Endothelial cell of umbilical vein (primary cell): ENCODE measurements at regions not wholly inside any gene's neighbourhood (a gene's known extent, or its start where the extent isn't known, plus 50 kb on each side); places are given as distances from the start of the nearest gene placed in this dataset.

Experiments
- BruUV-seq: library from RNA; stranded (reverse); fragments of 400-500 nt; replicated peaks from 2 replicates; lab custom pipeline; 2021; lab: Mats Ljungman, UMichigan
- CTCF ChIA-PET: fragments of 300-600, 350-600 bp; sonication (Branson Sonifier 250); formaldehyde crosslinking; loops from one replicate; lab custom pipeline; 2021; ENCODE audit warnings: antibody characterized with exemption, inconsistent platforms; lab: Charles Lee
- POLR2A ChIA-PET: fragments of 300-600, 350-600 bp; sonication (Branson Sonifier 250); formaldehyde crosslinking; loops from one replicate; lab custom pipeline; 2021; ENCODE audit warnings: antibody characterized with exemption, inconsistent platforms; lab: Charles Lee
- DNase-seq: peaks from one replicate; pipeline ENCODE4 v3.0.0-alpha.2; 2011; ENCODE audit warnings: low read depth, low spot score
- FAIRE-seq: peaks from 2 replicates; lab custom pipeline; 2011; peaks lifted over from hg19 to GRCh38; lab: Jason Lieb, UNC
- H2AFZ ChIP-seq: 2 replicates; pipeline ENCODE4 v1.6.0; 2012; ENCODE audit warnings: low read depth, low read length, control low read depth, inconsistent platforms
- H3K27ac ChIP-seq: 2 replicates; pipeline ENCODE4 v1.5.1; 2011; ENCODE audit warnings: low read depth, mild to moderate bottlenecking, control low read depth, low read length, moderate library complexity; ENCODE audit not compliant: insufficient read depth
- H3K27me3 ChIP-seq, 2 experiments: 2 replicates each; pipeline versions ENCODE4 v1.6.0 to v1.6.1; 2011; ENCODE audit warnings: low read length in 2 of 2, mixed read lengths in 1 of 2; ENCODE audit not compliant: control insufficient read depth in 2 of 2, insufficient read depth in 2 of 2
- H3K36me3 ChIP-seq, 2 experiments: 2 replicates in 1 of 2; 3 replicates in 1 of 2; pipeline ENCODE4 v1.5.1; 2011; ENCODE audit warnings: low read length in 2 of 2, mild to moderate bottlenecking in 1 of 2, moderate library complexity in 1 of 2; ENCODE audit not compliant: control insufficient read depth in 2 of 2, insufficient read depth in 2 of 2; ENCODE audit errors: extremely low read depth in 1 of 2
- H3K4me1 ChIP-seq: 3 replicates; pipeline ENCODE4 v1.5.1; 2011; ENCODE audit warnings: mild to moderate bottlenecking, low read length; ENCODE audit not compliant: control insufficient read depth, insufficient read depth; ENCODE audit errors: extremely low read depth
- H3K4me2 ChIP-seq: 2 replicates; pipeline ENCODE4 v1.6.1; 2011; ENCODE audit warnings: low read length, control low read depth, mixed read lengths; ENCODE audit not compliant: insufficient read depth
- H3K4me3 ChIP-seq, 3 experiments: fragments of 200-600 bp in 1 of 3; sonication (generic), shearing (Covaris generic) in 1 of 3; replicated peaks in 1 of 3; 2 replicates each; pipeline ENCODE4 v1.5.1; 2011 to 2016; ENCODE audit warnings: control low read depth in 3 of 3, low read length in 3 of 3, mild to moderate bottlenecking in 2 of 3, inconsistent platforms in 1 of 3, low read depth in 1 of 3, moderate library complexity in 1 of 3; ENCODE audit not compliant: insufficient read depth in 1 of 3
- H3K79me2 ChIP-seq: 2 replicates; pipeline ENCODE4 v1.6.0; 2012; ENCODE audit warnings: low read length, inconsistent platforms; ENCODE audit not compliant: control insufficient read depth, insufficient read depth
- H3K9ac ChIP-seq: replicated peaks from 2 replicates; pipeline ENCODE3; 2011; ENCODE audit warnings: low read length, control low read depth; ENCODE audit not compliant: insufficient read depth; ENCODE audit errors: extremely low read depth
- H3K9me1 ChIP-seq: replicated peaks from 3 replicates; pipeline ENCODE4 v1.6.0; 2011; ENCODE audit warnings: mild to moderate bottlenecking, low read length; ENCODE audit not compliant: control insufficient read depth, insufficient read depth; ENCODE audit errors: extremely low read depth
- H3K9me3 ChIP-seq: replicated peaks from 2 replicates; pipeline ENCODE4 v1.5.1; 2012; ENCODE audit warnings: low read length, inconsistent platforms; ENCODE audit not compliant: control insufficient read depth, insufficient read depth
- H4K20me1 ChIP-seq: replicated peaks from 2 replicates; pipeline ENCODE3; 2011; ENCODE audit warnings: mild to moderate bottlenecking, low read length; ENCODE audit not compliant: control insufficient read depth, insufficient read depth; ENCODE audit errors: extremely low read depth
- FOS ChIP-seq: IDR thresholded peaks from 2 replicates; pipeline ENCODE4 v1.6.1; 2011; ENCODE audit warnings: mild to moderate bottlenecking, low read length, moderate library complexity, borderline replicate concordance; ENCODE audit not compliant: insufficient read depth
- GATA2 ChIP-seq: IDR thresholded peaks from 2 replicates; pipeline ENCODE4 v1.7.0; 2011; ENCODE audit warnings: low read depth, mild to moderate bottlenecking, moderate library complexity, mixed read lengths, low read length; ENCODE audit not compliant: insufficient read length, insufficient read depth
- MYC ChIP-seq: IDR thresholded peaks from one replicate; pipeline ENCODE4 v1.6.1; 2011; ENCODE audit warnings: mild to moderate bottlenecking, low read depth, low read length
- POLR2A ChIP-seq: IDR thresholded peaks from 2 replicates; pipeline ENCODE4 v1.6.1; 2012; ENCODE audit warnings: low read depth, mild to moderate bottlenecking, control low read depth, low read length
- POLR2AphosphoS5 ChIP-seq: IDR thresholded peaks from 2 replicates; pipeline ENCODE4 v1.6.1; 2012; ENCODE audit warnings: low read depth, mild to moderate bottlenecking, control low read depth, low read length, moderate library complexity; ENCODE audit not compliant: insufficient read depth
- dilution Hi-C: fragments of 300-500 bp; cut with MboI; formaldehyde crosslinking; loops from one replicate; pipeline ENCODE4 v1.15.0; 2019; ENCODE audit warnings: low sequenced_read_pairs; ENCODE audit not compliant: extremely low pct_ligation_motif_present
- intact Hi-C: fragments of 100-400 bp; cut with micrococcal nuclease; formaldehyde crosslinking; loops from one replicate; pipeline ENCODE4 v1.10.0; 2022
- TF ChIP-seq, protein P1 (sequence below): IDR thresholded peaks from 2 replicates; pipeline ENCODE4 v1.6.1; 2011; ENCODE audit not compliant: insufficient read depth, insufficient read length
- TF ChIP-seq, protein P2 (sequence below), 2 donors: IDR thresholded peaks; 1 replicate in 1 of 2; 2 replicates in 1 of 2; pipeline ENCODE4 v1.5.1; 2011; ENCODE audit warnings: low read length in 2 of 2, mild to moderate bottlenecking in 2 of 2, moderate library complexity in 2 of 2, control low read depth in 1 of 2, inconsistent platforms in 1 of 2, low read depth in 1 of 2; ENCODE audit not compliant: insufficient read depth in 1 of 2; ENCODE audit errors: extremely low read depth in 1 of 2

DNA sequence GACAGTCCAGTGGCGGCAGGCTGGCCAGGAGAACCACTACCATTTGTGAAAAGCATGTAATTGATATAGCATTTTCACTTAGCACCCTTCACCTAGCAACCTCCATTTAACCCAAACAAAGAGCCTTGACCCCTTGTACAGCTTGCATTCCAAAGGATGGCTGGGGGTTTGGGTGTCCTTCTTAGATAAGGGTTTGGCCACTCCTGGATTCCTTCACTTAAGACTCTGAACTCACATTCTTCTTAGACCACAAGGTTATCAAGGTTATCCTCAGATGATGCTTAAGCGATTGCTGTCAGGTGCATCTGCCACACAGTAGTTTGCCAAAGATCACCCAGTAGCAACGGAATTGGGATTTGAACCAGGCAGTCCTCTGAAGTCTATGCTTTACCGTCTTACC is 102.8 kb downstream of the ZNF664 start:
- TF ChIP-seq POLR2A = no peak
- TF ChIP-seq, protein P1, sequence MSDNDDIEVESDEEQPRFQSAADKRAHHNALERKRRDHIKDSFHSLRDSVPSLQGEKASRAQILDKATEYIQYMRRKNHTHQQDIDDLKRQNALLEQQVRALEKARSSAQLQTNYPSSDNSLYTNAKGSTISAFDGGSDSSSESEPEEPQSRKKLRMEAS = no peak
- no peak for TF ChIP-seq FOS
- TF ChIP-seq GATA2 = no peak
- TF ChIP-seq MYC = no peak
- TF ChIP-seq, protein P2, sequence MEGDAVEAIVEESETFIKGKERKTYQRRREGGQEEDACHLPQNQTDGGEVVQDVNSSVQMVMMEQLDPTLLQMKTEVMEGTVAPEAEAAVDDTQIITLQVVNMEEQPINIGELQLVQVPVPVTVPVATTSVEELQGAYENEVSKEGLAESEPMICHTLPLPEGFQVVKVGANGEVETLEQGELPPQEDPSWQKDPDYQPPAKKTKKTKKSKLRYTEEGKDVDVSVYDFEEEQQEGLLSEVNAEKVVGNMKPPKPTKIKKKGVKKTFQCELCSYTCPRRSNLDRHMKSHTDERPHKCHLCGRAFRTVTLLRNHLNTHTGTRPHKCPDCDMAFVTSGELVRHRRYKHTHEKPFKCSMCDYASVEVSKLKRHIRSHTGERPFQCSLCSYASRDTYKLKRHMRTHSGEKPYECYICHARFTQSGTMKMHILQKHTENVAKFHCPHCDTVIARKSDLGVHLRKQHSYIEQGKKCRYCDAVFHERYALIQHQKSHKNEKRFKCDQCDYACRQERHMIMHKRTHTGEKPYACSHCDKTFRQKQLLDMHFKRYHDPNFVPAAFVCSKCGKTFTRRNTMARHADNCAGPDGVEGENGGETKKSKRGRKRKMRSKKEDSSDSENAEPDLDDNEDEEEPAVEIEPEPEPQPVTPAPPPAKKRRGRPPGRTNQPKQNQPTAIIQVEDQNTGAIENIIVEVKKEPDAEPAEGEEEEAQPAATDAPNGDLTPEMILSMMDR (IDR thresholded peaks at IDR 0.05; ENCODE audit: extremely low read depth in 1 of 2, insufficient read depth in 1 of 2, low read depth in 1 of 2, low read length in 2 of 2) = no peak
- TF ChIP-seq POLR2AphosphoS5 = no peak
- Histone ChIP-seq H3K36me3 (no peaks in the 10 kb centered on the region), H3K4me2 (no peak overlapping the region), H3K9ac (no peak overlapping the region), H3K79me2 (no peaks in the 10 kb centered on the region), H3K27ac (no peak overlapping the region), H3K9me3 (no peaks in the 10 kb centered on the region), H3K4me1 (peaks cover 10% of the 10 kb centered on the region), H3K9me1 (no peaks in the 10 kb centered on the region), H3K27me3 (peaks cover 0 to 2% of the 10 kb centered on the region in 2 experiments), H2AFZ (no peak overlapping the region), H3K4me3 (no peak overlapping the region), H4K20me1 (no peaks in the 10 kb centered on the region)
- intact Hi-C loops = no loop called here
- dilution Hi-C loops = no loop called here
- no TSS peak for BruUV-seq
- FAIRE-seq (no peak), DNase-seq (no peak)
- ChIA-PET CTCF (interaction anchor here (1.2 to 1.6 kb wide), 2 partner anchors 10 to 22 kb away, joined by 3 to 4 read pairs; no protein-coding TSS in a partner anchor), POLR2A (no interaction called here)

DNA sequence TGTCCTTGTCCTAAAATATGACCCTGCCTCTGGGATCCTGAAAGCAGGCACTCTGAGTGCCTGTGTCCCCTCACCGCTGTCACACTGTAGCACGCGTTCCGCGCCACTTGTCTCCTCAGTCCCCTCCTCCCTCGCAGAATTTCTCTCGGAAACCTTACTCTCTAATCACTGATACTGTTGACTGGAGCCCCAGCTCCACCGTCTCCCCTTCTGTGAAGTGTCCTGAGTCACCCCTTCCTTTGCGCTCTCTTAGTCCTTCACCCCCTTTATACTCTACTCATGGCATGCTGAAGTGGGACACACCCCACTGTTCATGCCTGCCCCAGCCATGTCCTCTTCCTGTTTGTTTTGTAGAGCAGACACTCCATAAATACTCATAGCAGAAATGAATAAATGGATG is 104.7 kb downstream of the ZNF664 start:
- Histone ChIP-seq H3K9ac (no peak overlapping the region), H3K9me1 (no peaks in the 10 kb centered on the region), H3K4me2 (no peak overlapping the region), H3K4me3 (no peak overlapping the region), H4K20me1 (no peaks in the 10 kb centered on the region), H2AFZ (no peak overlapping the region), H3K36me3 (no peaks in the 10 kb centered on the region), H3K27me3 (no peaks in the 10 kb centered on the region), H3K27ac (no peak overlapping the region), H3K79me2 (no peaks in the 10 kb centered on the region), H3K9me3 (no peaks in the 10 kb centered on the region), H3K4me1 (peaks cover 1% of the 10 kb centered on the region)
- dilution Hi-C loops (no loop called here), intact Hi-C loops (no loop called here)
- no peak for TF ChIP-seq POLR2A
- TF ChIP-seq GATA2 = no peak
- TF ChIP-seq, protein P1 = no peak
- TF ChIP-seq MYC = no peak
- no peak for TF ChIP-seq POLR2AphosphoS5
- no TSS peak for BruUV-seq
- ChIA-PET CTCF (no interaction called here), POLR2A (no interaction called here)
- no peak for DNase-seq
- no peak for FAIRE-seq
